ENCODE measurements at regions not wholly inside any gene's neighbourhood (a gene's known extent, or its start where the extent isn't known, plus 50 kb on each side); places are given as distances from the start of the nearest gene placed in this dataset.
A peak's percentile ranks its signal among the peaks of the same experiment; 100 is the strongest.

GRCh38 chr2:43171789-43172188, 54.6 kb downstream of the ZFP36L2 start:
- DNase-seq = no peak

DNA sequence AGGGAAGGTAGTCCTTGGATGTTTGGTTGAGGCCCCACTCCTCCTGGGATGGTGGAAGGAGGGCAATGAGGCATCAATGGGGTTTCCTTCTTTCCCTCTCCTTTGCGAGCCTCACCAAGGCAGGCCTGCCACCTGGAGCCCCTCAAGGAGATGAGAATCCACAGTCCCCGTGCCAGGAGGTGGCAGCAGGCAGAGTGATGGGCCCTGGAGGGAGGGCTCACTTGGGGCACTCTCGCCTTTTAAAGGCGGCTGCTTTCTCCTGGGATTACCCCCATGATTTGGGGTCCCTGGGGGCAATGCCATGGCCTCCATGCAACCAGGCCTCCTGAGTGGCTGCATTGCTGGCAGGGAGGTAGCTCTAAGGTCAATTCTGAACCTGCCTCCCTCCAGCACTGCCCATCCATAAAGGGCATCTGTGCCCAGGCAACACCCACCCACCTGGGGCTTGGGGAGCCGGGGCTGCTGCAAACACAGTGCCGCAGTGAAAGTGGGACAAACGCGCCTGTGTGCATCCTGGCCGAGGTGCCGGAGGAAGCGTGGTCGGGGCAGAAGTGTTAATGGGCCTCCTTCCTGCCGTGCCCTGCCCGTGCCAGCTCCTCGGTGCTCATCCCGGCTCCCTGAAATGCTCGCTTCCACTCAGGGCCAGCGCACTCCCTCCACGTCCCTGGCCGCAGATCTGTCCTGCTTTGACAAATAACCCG, 55.9 kb downstream of the ZFP36L2 start:
- no peak for DNase-seq

DNA sequence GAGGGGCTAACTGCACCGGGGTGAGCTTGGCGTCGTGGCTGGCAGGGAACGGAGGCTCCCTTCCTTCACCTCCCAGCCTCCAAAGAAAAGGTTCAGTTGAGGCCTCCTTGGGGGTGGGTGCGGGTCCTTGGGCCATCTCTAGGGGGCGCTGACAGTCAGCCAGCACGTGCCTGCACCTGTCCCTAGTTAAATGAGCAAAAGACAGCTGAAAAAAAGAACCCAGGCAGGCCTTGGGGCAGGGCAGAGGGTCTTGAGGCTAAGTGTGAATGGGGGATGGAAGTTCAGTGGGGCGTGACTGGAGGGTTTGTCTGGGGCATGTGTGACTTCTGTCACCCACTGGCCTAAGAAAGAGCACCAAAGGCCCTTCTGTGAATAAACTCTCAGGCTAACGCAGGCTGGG, 56.4 kb downstream of the ZFP36L2 start:
- DNase-seq = no peak

GRCh38 chr2:43169099-43169945, 57.1 kb downstream of the ZFP36L2 start:
- DNase-seq = no peak

- no peak for DNase-seq
Observed at GRCh38 chr2:43168016-43168369, 58.4 kb downstream of the ZFP36L2 start.

DNA sequence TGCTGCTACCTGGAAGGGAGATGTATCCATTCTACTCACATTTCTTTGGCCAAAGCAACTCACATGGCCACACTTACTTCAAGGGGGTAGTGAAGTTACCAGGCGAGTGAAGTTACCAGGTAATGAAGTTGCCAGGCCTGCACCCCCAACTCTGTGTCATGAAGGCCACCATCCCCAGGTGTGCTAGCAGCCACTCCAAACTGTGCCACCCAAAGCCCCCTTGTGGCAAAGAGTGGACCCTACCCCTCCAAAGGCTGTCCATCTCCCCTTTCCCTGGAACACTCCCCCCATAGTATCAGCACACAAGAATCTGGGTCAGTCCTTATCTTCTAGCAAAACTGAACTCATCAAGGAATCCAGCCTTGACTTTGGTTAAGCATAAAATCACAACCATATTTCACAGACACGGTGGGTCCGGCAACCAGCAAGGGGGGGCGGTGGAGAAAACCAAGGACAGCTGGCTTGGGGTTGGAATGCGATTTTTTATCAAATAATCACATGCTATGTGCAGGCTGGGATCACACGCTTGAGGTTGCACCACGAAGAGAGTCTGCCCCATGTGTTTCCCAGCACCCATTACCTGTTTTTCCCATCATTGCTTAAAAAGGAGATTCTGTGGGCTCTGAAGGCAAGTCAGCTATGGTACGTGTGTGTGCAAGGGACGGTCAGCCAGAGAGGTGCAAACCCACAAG, 60.9 kb downstream of the ZFP36L2 start:
- no peak for DNase-seq

- DNase-seq = no peak
Observed at GRCh38 chr2:43164686-43165085, 61.7 kb downstream of the ZFP36L2 start.

DNA sequence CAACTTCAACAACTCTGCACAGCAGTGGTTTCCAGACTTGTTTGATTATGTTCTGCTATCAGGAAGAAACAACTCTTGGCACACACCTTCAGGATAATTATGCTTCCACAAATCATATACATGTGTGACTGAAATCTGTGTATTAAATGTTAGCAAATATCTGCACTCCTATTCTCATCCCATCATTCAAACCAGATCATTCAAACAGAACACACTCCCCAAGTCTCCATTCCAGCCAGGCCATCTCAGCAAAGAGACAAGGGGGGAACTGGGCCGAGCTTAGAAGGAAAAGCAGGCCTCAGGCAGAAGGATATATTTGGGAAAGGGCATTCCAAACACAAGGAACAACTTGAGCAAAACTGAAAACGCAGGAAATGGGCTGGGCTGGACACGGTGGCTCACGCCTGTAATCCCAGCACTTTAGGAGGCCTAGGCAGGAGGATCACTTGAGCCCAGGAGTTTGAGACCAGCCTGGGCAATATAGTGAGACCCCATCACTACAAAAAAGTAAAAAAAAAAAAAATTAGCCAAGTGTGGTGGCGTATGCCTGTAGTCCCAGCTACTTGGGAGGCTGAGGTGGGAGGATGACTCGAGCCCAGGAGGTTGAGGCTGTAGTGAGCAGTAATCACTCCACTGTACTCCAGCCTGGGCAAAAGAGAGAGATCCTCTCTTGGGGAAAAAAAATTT, 62.7 kb downstream of the ZFP36L2 start:
- DNase-seq = no peak

GRCh38 chr2:43162511-43162776, 64.0 kb downstream of the ZFP36L2 start:
- no peak for DNase-seq

DNA sequence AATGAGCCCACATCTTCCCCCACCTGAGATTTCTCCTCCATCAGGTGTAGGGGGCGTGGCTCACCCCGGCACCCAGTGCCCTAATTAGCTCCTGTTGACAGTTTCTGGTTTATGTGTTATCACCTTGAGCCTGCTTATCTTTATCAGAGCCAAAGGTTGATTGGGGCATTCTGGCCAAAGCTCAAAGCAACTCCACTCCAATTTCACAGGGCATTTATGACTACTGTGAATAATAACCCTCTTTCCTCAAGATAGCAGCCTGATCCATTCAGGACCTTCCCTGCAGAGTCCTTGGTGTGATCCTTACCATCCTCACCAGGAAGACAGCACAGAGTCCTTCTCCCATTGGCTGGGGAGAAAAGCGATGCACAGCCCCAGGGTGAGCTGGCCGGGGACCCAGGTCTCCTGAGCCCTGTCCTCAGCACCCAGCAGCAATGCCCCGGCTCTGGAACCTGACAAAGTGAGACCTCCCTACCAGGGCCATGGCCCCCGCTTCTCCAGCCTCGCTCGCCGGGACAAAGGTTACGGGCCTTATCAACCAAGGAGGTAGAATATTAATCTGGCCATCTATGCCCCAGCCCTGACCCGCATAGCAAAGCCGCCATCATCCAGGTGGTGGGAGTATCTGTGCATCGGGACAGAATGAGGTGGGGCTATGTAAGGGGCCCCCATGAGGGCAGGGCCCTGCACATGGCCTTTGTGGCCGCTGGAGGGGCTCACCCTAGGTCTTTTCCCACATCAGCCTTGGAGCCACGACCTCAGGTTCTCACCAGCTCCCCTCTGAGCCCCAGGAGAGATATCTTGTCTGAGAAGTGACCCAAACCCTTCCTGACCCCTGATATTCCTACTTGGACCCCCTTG, 64.5 kb downstream of the ZFP36L2 start:
- no peak for DNase-seq

- DNase-seq = no peak
Observed at GRCh38 chr2:43160778-43161177, 65.6 kb downstream of the ZFP36L2 start.

GRCh38 chr2:43159797-43160196, 66.6 kb downstream of the ZFP36L2 start:
- DNase-seq = peak; percentile 21 to 52

DNA sequence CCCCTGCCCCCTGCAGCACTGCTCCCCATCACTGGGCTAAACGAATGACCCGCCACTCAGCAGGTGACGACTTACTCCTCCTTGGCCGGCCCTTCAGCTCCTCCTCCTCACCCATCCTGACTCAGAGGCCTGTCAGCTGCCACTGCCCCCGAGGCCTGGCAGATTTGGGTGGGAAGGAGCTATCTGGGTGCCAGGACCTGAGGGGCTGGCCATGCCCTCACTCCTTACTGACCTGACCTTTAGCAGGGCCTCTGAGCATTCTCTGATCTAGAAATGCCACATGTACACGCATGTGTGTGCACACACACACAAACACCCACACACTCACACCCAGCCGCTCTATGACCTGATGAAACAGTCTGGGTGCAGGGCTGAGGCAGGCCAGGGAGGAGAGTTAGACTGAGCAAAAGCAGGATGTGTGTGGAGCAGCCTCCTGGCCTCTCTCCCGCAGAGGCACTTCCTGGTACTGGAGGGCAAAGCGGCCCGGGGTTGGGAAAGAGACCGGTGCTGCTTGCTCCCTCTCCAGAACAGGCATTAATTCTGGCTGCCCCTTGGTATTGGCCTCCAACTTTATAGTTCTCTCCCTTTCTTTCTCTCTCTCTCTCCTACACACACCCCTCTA, 68.0 kb downstream of the ZFP36L2 start:
- DNase-seq = peak; percentile 73 to 97

- DNase-seq = peak; percentile 81 to 97
Observed at GRCh38 chr2:43157506-43158246, 68.7 kb downstream of the ZFP36L2 start.

DNA sequence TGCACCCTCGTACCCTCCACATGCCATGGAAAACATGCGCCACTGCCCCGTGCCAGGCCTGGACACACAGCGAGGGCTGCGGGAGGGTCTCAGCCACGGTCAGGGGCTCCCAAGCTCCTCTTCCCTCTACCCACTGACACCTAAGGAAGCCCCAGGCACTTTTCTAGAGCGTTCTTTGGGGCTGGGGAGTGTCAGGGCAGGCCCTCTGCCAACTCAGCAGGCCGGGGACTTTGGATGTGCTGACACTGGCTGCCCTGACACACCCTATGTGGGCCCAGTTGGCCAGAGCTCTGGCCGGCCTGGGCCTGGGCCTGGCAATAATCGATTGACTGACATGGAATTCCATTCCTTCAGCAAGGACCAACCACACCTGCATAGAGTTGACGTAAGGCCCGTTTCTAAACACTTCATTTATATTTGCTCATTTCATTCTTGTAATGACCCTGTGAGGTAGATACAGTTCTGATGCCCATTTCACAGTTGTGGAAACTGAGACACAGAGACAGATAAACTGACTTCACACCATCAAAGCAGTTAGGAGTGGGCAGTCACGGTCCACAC, 70.5 kb downstream of the ZFP36L2 start:
- DNase-seq = no peak

DNA sequence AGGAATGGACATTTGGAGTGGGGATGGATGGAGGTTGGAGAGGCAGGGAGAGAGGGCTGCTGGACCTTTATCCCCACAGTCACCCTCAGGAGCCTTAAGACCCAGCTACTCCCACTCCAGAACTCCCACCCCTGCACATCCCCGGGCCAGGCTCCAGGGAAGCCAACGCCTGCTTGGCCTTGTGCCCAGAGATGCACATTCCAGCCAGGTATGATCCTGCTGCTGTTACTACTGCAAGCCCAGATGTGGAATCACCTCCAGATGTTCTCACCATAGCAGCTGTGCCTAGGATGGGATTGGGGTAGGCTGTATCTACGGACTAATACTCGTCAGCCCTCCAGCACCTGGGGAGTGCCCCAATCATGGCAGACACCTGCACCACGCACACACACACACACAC, 71.7 kb downstream of the ZFP36L2 start:
- no peak for DNase-seq

- DNase-seq = no peak
Observed at GRCh38 chr2:43152741-43153647, 73.4 kb downstream of the ZFP36L2 start.

- no peak for DNase-seq
Observed at GRCh38 chr2:43152186-43152585, 74.2 kb downstream of the ZFP36L2 start.

GRCh38 chr2:43149482-43150107, 76.8 kb downstream of the ZFP36L2 start:
- no peak for DNase-seq
